RWPE2 (cell line): ENCODE measurements at regions not wholly inside any gene's neighbourhood (a gene's known extent, or its start where the extent isn't known, plus 50 kb on each side); places are given as distances from the start of the nearest gene placed in this dataset.

Experiments used
- ATAC-seq: fragments of 200-7000 bp; cut with Tn5 transposase; 3 replicates; pipeline ENCODE4 v1.9.1; 2021; ENCODE audit warnings: low read depth
- DNase-seq: peaks from one replicate; pipeline ENCODE4 v3.0.0-alpha.2; 2020; ENCODE audit warnings: low spot score
- H3K27ac ChIP-seq: fragments of 450-650 bp; 2 replicates; pipeline ENCODE4 v1.5.1; 2017; ENCODE audit warnings: mild to moderate bottlenecking; ENCODE audit not compliant: poor library complexity, severe bottlenecking
- H3K27me3 ChIP-seq: fragments of 250-450 bp; sonication (Bioruptor Pico); 2 replicates; pipeline ENCODE4 v1.5.1; 2021; ENCODE audit warnings: mild to moderate bottlenecking, moderate library complexity; ENCODE audit not compliant: insufficient read depth, poor library complexity, severe bottlenecking
- H3K36me3 ChIP-seq: fragments of 250-450 bp; sonication (Bioruptor Pico); 2 replicates; pipeline ENCODE4 v1.5.1; 2020; ENCODE audit warnings: low read depth, mild to moderate bottlenecking, moderate library complexity
- H3K4me1 ChIP-seq: fragments of 250-450 bp; sonication (Bioruptor Pico); 2 replicates; pipeline ENCODE4 v1.5.1; 2021; ENCODE audit warnings: mild to moderate bottlenecking, moderate library complexity; ENCODE audit not compliant: insufficient read depth, poor library complexity, severe bottlenecking
- H3K4me3 ChIP-seq: fragments of 250-450 bp; sonication (Bioruptor Pico); 2 replicates; pipeline ENCODE4 v1.5.1; 2021; ENCODE audit warnings: mild to moderate bottlenecking, moderate library complexity; ENCODE audit not compliant: severe bottlenecking
- H3K9me3 ChIP-seq: fragments of 250-450 bp; sonication (Bioruptor Pico); 2 replicates; pipeline ENCODE4 v1.5.1; 2021; ENCODE audit warnings: mild to moderate bottlenecking, moderate library complexity; ENCODE audit not compliant: severe bottlenecking
- TF ChIP-seq, protein P1 (sequence below): fragments of 450-650 bp; IDR thresholded peaks from one replicate; pipeline ENCODE4 v1.5.1; 2017; ENCODE audit warnings: mild to moderate bottlenecking, moderate library complexity; ENCODE audit not compliant: poor library complexity, severe bottlenecking

DNA sequence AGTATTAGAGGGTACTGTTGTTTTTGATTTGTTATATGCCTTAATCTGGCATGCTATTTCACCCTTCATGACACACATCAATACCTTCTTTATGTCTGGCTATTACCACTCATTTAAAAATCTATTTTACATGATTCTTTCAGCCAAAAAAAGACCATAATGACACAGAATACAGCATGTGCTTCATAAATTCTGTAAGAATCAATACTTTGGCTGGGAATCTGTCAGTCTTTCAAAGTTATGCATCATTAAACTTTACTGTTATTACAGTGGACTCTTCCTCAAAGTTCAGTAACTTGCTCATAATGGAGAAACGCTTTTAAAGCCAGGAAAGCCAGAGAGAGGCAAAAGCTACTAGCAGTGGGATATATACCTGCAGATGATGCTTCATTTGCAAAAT lies 247.2 kb upstream of the ADGRL2 start:
- Histone ChIP-seq H3K4me1 (no peaks in the 10 kb centered on the region), H3K36me3 (no peaks in the 10 kb centered on the region), H3K27ac (no peak overlapping the region), H3K27me3 (no peaks in the 10 kb centered on the region), H3K4me3 (no peak overlapping the region), H3K9me3 (no peaks in the 10 kb centered on the region)
- TF ChIP-seq, protein P1, sequence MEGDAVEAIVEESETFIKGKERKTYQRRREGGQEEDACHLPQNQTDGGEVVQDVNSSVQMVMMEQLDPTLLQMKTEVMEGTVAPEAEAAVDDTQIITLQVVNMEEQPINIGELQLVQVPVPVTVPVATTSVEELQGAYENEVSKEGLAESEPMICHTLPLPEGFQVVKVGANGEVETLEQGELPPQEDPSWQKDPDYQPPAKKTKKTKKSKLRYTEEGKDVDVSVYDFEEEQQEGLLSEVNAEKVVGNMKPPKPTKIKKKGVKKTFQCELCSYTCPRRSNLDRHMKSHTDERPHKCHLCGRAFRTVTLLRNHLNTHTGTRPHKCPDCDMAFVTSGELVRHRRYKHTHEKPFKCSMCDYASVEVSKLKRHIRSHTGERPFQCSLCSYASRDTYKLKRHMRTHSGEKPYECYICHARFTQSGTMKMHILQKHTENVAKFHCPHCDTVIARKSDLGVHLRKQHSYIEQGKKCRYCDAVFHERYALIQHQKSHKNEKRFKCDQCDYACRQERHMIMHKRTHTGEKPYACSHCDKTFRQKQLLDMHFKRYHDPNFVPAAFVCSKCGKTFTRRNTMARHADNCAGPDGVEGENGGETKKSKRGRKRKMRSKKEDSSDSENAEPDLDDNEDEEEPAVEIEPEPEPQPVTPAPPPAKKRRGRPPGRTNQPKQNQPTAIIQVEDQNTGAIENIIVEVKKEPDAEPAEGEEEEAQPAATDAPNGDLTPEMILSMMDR: no peak
- DNase-seq (no peak), ATAC-seq (no peak)

DNA sequence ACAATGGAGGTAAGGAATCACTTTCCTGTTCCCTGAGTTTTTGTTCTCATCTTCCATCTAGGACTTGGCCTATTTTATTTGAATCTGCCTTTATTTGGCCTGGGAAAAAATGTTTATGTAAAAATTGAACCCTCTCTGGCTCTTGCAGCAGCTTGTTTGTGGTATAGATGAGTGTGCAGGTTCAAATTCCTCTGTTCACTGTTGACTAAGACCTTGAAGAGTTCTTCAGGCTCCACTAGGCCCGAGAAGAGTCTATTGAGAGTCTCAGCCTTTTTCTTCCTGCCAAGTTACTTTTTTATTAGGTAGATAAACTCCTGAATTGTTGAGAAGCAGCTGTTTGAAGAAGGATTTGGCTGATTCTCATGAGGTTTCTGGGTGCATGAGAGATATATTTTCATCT lies 248.8 kb upstream of the ADGRL2 start:
- DNase-seq (no peak), ATAC-seq (no peak)
- Histone ChIP-seq H3K27me3 (no peaks in the 10 kb centered on the region), H3K36me3 (no peaks in the 10 kb centered on the region), H3K4me3 (no peak overlapping the region), H3K9me3 (no peaks in the 10 kb centered on the region), H3K27ac (no peak overlapping the region), H3K4me1 (no peaks in the 10 kb centered on the region)
- TF ChIP-seq, protein P1: no peak

DNA sequence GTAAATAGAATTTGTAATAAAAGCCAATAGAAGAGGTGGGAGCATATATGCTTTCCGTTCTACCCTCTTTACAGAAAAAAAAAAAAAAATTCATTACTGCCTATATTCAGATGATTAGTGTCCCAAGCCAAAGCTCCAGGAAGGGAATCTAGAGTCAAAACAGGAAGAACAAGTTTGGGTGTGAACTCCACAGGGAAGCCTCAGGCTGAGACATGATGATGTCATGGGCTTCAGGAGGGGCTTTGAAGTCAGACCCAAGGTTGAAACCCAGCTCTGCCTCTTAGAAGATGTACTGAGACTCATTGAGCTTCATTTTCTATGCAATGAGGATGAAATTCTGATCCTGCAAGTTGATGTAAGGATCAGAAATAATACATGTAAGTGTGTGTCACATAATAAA lies 250.0 kb upstream of the ADGRL2 start:
- H3K27me3 ChIP-seq: no peaks in the 10 kb centered on the region
- ATAC-seq (0 out of 3 replicates have a peak, but pooled peaks have one; percentile 48), DNase-seq (no peak)
- H3K36me3 ChIP-seq: no peaks in the 10 kb centered on the region
- H3K27ac ChIP-seq: no peak overlapping the region
- TF ChIP-seq, protein P1: no peak
- no peak overlapping the region for H3K4me3 ChIP-seq
- no peaks in the 10 kb centered on the region for H3K9me3 ChIP-seq
- H3K4me1 ChIP-seq: no peaks in the 10 kb centered on the region

DNA sequence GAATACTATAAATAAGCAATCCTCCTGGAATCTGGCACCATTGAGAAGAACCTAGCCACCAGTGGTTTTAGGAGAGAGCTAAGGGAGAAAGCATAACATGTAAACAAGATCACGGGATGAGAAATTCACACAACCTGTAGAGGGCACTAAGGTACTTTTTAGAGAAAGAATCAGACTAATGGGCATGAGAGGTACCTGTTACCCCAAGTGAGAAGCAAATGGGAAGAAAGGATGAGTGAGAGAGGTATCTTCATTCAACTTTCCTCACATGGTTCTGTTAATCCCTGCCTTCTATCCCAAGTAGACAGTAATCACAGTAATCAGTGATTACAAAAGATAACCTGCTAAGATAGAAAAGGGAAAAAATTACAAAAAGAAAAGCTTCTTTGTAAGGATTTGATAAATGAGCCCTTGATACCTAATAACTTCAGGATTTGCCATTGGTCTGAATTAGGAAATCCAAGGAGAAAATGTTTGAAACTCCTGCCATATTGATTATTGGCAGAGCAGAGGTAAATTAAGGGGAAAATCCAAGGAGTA lies 251.1 kb upstream of the ADGRL2 start:
- no peaks in the 10 kb centered on the region for H3K4me1 ChIP-seq
- ATAC-seq (peak; percentile 76), DNase-seq (no peak)
- no peaks in the 10 kb centered on the region for H3K36me3 ChIP-seq
- H3K9me3 ChIP-seq: no peaks in the 10 kb centered on the region
- no peaks in the 10 kb centered on the region for H3K27me3 ChIP-seq
- no peak overlapping the region for H3K4me3 ChIP-seq
- TF ChIP-seq, protein P1: peak; percentile 69
- H3K27ac ChIP-seq: no peak overlapping the region

DNA sequence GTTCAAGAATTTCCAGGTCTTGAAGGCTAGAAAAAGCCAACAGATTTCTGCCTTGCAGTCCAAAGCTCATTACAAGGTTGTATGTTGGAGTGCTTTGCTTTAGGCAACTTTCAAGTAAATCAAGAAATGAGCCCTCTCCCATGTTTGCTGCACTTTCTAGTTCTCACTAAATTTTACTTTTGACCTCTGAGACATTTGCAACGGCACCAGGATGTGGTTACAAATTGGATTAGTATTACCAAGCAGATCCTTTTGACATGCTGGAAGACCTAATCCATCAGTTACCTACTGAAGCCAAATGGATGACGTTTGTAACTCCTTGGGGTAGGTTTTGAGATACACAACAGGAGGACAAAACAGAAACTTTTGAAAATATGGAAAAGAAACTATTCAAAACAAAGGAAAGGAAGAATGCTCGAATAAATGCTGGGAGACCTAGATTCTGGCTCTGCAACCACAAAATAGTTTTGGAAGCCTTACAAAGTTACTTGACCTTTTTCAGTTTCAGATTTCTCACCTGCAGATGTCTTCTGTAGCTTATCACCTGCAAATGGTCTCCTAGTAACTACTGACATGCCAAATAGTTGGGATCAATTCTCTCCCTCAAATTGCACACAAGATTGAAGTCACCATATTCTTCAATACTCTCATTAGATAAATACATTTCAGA lies 251.7 kb upstream of the ADGRL2 start:
- Histone ChIP-seq H3K9me3 (no peaks in the 10 kb centered on the region), H3K36me3 (no peaks in the 10 kb centered on the region), H3K4me1 (no peaks in the 10 kb centered on the region), H3K27ac (no peak overlapping the region), H3K27me3 (no peaks in the 10 kb centered on the region), H3K4me3 (no peak overlapping the region)
- ATAC-seq: no peak
- TF ChIP-seq, protein P1: no peak
- no peak for DNase-seq
